HL-60/S4 treated with phorbol 12-myristate 13-acetate at 8.2 ng/mL for 4 days and 3 days (cell line): ENCODE measurements at regions not wholly inside any gene's neighbourhood (a gene's known extent, or its start where the extent isn't known, plus 50 kb on each side); places are given as distances from the start of the nearest gene placed in this dataset.
"Not testable (repeated sequence)": the region's sequence is repeated elsewhere in the genome, so short reads cannot be mapped to it uniquely, and the experiment has no call there.

Experiments used
- in situ Hi-C: fragments of 300-500 bp; cut with MboI; formaldehyde crosslinking; loops from 2 replicates; pipeline ENCODE4 v1.15.0; 2022; ENCODE audit warnings: low sequenced_read_pairs

- in situ Hi-C loops: no loop called here
These were observed 299.8 kb downstream of the TSHZ3 start for GRCh38 chr19:31049431-31049830.

GRCh38 chr19:31046024-31046423, 303.2 kb downstream of the TSHZ3 start:
- in situ Hi-C loops: no loop called here

GRCh38 chr19:31041461-31041860, 307.8 kb downstream of the TSHZ3 start:
- in situ Hi-C loops: no loop called here

DNA sequence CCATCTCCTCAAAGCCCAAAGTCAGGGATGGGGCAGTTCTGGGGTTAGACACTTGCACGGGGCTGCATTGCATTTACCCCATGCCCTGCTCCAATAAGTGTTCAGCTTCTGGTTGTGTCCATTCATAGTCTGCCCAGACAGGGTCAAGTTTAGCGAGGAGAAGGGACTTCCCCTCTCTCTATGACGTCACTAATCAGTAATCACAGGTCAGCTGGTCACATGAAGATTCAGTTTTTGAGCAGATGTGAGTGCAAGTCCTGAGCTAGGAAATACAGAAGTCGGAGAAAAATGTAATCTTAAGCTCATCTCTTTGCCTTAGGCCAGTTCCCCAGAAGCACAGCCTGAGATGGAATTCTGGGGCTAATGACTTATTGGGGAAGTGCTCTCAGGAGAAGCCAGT, 310.1 kb downstream of the TSHZ3 start:
- in situ Hi-C loops: no loop called here

GRCh38 chr19:31037286-31037980, 311.8 kb downstream of the TSHZ3 start:
- in situ Hi-C loops: no loop called here

GRCh38 chr19:31031455-31031854, 317.8 kb downstream of the TSHZ3 start:
- in situ Hi-C loops: not testable (repeated sequence)

DNA sequence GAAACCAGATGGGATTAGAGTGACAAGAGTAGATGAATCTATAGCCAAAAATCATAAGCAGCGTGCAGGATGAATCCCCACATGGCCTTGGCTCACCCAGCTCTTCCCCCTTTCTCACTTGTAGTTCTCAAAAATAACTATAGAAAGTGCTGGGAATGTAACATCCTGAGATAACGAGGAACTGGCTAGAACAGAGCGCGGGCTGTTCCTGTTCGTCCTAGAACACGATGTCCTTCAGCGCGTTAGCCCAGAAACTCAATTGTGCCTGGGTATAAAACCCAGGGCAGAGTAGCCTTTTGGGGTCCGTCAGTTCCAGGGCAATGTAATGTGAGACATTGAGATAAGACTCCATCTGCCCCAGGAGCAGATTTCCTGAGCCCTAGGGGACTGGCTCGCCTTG, 326.2 kb downstream of the TSHZ3 start:
- in situ Hi-C loops: no loop called here

DNA sequence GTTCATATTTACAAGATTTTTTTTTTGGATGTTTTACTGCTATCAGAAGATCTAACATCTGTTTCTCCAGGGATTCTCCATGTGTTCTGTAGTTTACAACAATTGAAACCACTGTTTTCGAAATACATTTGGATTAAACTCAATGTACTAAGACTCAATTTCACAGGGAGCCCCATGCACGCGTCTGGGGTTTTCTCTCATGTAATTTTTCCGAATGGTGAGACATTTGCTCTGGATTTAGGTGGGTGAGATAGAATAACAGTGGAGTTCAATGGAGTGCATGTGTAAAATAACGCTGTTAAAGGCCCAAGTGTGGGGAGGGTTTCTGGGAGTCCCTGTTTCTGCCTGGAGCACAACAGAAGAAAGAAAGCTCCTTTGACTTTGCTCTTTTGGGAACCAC, 330.3 kb downstream of the TSHZ3 start:
- in situ Hi-C loops: no loop called here

- in situ Hi-C loops: no loop called here
These were observed 333.5 kb downstream of the TSHZ3 start for GRCh38 chr19:31015778-31016177.

DNA sequence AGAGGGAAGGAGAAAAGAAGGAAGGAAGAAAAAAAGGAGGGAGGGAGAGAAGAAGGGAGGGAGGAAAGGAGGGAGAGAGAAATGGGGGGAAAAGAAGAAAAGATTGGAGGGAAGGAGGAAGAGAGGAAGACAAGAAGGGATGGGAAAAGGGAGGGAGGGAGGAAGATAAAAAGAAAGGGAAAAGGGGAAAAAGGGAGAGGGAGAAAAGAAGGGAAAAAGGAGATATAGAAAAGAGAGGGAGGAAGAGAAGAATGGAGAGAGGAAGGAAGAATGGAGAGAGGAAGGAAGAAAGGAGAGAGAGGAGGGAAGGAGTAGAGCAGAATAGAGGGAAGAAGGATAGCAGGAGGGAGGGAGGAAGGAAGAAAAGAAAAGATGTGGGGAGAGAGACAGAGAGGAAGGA, 334.6 kb downstream of the TSHZ3 start:
- in situ Hi-C loops: no loop called here

DNA sequence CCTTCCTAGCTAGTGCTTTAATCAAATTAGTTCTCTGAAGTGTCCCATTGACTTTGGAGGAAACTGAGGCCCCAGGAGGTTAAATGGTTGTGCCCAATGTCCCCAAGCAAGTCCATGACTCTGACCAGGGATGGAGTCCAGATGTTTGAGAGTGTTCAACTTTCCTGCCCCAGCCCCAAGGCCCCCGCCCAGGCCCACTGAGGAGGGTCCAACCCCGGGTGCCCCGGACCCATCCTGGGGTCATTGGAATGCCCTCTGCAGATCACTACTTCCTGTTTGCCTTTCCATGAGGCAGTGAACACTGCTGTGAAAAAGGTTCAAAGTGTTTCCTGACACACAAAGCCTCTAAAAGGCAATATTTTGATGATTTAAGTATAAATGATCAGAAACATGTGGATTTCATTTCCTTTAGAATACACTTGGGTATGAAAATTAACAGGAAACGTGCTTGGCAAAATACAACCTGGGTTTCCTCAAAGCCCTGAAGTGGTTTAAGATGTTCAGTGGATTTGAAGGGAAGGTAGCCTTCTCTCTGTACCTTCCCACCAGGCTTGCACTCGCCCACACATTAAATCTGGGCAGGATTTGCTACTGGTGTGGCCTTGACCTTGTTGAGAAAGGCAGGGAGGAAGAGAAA, 335.7 kb downstream of the TSHZ3 start:
- in situ Hi-C loops: no loop called here

DNA sequence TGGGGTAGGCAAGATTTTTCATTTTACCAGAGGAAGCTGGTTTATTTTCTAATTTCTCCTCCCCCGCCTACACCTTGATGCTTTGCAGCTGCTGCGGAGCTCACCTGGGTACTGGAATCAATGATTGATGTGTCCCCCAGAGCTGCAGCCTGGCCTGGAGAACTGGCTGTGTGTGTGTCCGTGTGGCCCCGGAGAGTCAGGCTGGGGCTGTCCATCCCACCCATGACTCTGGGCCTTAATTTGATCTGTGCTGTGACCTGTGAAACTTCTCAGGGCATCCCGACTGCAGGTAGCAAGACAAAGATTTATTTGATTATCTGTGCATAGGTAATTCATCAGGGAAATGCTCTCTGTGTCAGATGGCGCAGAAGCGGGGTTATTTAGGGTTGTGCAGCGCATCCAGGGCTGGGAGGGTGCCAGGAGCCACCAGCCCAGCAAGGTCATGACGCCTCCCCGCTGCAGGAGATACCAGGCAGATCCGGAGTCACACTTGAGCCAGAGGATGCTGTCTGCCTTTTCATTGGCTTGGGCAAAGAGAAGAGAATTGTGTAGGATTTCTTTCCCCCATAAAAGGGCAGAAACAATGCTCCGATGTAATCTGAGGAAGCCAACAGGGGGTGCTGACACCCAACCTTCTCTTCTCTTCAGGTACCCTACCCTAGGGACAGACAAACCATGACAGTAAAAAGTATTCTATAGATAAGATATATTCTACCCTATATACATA, 346.6 kb downstream of the TSHZ3 start:
- in situ Hi-C loops: no loop called here

DNA sequence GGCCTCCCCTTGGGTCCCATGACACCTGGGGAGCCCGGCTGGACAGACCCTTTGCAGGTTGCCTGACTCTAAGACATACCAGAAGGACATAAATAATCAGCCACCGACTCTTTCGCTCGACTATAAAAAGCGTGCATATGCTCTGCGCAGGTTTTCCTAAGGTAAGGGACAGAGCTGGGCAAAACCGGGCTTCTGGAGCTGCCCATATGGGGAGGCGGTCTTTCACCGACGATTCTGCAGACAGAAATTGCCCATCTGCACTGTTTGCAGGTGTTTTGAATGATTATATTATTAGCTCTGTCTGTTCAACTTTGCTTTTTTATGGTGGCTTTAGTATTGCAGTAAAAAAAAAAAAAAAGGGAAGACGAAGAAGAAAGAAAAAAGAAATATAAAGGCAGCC, 347.2 kb downstream of the TSHZ3 start:
- in situ Hi-C loops: no loop called here

DNA sequence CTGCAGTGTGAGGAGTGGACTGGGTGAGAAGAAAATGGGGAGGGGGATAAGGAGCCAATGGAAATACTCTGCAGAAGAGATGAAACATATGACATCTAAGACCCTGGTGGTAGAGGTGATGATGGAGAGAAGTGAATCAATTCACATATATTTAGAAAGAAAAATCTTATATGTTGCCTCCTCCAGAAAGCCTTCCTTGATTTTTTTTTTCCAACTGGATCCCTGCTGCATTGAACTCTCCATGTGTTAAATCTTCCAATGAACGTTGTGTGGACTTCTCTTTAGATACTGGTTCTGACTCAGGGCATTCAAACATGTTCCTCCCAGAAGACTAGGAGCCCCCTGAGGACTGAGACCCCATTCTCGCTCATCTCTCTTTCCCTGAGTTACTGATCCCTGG, 348.3 kb downstream of the TSHZ3 start:
- in situ Hi-C loops: no loop called here

- in situ Hi-C loops: no loop called here
These were observed 349.5 kb downstream of the TSHZ3 start for GRCh38 chr19:30999726-31000125.

DNA sequence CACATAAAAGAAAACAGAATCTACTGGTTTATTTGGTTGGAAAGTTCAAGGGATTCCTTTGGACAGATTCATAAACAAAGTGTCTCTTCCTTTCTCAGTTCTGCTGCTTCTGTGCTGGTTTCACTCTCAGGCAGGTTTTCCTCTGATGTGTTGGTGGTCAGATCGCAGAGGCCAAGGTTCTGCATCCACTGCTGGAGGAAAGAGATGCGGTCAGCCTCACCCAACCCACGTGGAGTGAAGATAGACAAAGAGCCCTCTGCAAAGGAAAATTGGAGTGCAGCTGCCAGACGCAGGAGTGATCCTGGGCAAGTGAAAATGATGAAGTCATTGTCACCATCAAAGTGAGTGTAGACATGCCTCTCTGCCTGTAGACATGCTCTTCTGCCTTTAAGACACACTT, 352.0 kb downstream of the TSHZ3 start:
- in situ Hi-C loops: no loop called here

GRCh38 chr19:30978639-30979038, 370.6 kb downstream of the TSHZ3 start:
- in situ Hi-C loops: no loop called here

DNA sequence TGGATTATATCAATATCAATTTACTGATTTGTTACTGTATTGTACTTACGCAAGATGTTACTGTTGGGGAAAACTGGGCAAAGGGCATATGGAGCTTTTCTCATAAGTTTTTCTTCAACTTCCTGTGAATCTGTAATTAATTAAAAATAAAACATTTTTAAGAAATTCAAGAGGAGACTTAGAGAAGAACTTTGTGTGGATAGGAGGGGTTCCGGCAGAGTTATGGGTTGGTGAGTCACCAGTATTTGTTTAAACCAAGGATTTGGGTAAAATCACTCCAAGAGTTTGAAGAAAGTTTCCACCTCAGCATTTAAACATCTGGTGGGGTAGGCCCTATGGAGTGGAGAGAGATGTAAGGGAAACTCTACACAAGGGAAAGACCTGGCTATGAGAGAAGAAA, 379.6 kb downstream of the TSHZ3 start:
- in situ Hi-C loops: no loop called here

GRCh38 chr19:30968841-30969399, 380.3 kb downstream of the TSHZ3 start:
- in situ Hi-C loops: no loop called here

DNA sequence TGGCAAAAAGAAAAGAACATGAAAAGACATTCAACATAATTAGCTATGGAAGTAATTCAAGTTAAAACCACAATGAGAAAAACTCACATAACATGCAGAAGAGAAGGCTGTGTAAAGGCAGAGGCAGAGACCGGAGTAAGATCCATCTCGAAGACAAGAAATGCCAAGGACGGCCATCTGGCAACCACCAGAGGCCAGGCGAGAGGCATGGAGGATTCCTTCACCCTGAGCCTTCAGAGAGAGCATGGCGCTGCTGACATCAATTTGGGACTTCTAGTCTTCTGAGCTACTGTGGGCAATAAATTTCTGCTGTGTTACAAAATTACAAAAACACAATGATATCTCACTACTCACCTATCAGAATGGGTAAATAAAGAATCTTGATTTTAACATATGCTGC, 381.0 kb downstream of the TSHZ3 start:
- in situ Hi-C loops: no loop called here

DNA sequence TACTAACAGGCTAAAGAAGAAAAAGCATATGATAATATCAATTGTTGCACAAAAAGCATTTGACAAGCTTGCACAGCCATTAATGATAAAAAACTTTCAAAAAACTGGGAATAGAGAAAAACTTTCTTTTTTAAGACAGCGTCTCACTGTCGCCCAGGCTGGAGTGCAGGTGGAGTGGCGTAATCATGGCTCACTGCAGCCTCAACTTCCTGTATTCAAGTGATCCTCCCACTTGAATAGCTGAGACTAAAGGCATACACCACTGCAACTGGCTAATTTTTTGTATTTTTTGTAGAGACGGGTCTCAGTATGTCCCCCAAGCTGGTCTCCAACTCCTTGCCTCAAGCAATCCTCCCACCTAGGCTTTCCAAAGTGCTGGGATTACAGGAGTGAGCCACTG, 382.8 kb downstream of the TSHZ3 start:
- in situ Hi-C loops: no loop called here

DNA sequence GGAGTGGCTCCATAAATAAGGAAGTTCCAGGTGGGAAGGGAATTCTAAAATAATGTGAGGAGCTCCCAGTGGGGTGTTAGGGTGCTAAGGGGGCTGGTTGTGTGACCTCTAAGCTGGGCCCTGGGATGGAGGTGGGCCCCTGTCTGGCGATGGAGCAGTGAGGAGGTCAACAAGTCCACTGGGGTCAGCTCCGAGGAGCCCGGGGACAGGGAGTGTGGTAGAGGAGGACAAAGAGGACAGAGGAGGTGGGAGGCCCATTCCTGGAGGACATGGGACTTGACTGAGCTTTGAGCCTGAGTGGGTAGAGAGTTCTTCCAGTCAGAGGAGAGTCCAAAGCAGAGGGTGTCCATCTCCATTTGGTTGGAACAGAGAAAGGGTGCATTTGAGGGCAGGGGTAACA, 390.2 kb downstream of the TSHZ3 start:
- in situ Hi-C loops: no loop called here
